GM18861 (cell line): ENCODE measurements at regions not wholly inside any gene's neighbourhood (a gene's known extent, or its start where the extent isn't known, plus 50 kb on each side); places are given as distances from the start of the nearest gene placed in this dataset.
A peak's percentile ranks its signal among the peaks of the same experiment; 100 is the strongest.

Experiments used
- ATAC-seq: cut with Tn5 transposase; IDR thresholded peaks from one replicate; pipeline ENCODE4 v1.9.1; 2021; ENCODE audit not compliant: unreplicated experiment

GRCh38 chr21:16169102-16169511 lies 439.3 kb downstream of the USP25 start:
- ATAC-seq, result no peak

GRCh38 chr21:16169779-16170178 lies 440.0 kb downstream of the USP25 start:
- no peak for ATAC-seq

- no peak for ATAC-seq
These were observed 446.8 kb downstream of the USP25 start for GRCh38 chr21:16176570-16176969.

GRCh38 chr21:16177532-16177931 lies 447.8 kb downstream of the USP25 start:
- no peak for ATAC-seq

- ATAC-seq, result no peak
These were observed 450.0 kb downstream of the USP25 start for GRCh38 chr21:16179773-16180172.

- no peak for ATAC-seq
These were observed 450.8 kb downstream of the USP25 start for GRCh38 chr21:16180614-16181013.

GRCh38 chr21:16181018-16181417 lies 451.2 kb downstream of the USP25 start:
- no peak for ATAC-seq

GRCh38 chr21:16185766-16186165 lies 456.0 kb downstream of the USP25 start:
- no peak for ATAC-seq

GRCh38 chr21:16186742-16187141 lies 457.0 kb downstream of the USP25 start:
- ATAC-seq, result no peak

GRCh38 chr21:16187603-16188301 lies 458.0 kb downstream of the USP25 start:
- no peak for ATAC-seq

- no peak for ATAC-seq
These were observed 463.1 kb downstream of the USP25 start for GRCh38 chr21:16192902-16193301.

GRCh38 chr21:16193496-16194094 lies 463.8 kb downstream of the USP25 start:
- ATAC-seq, result no peak

GRCh38 chr21:16194095-16194787 lies 464.5 kb downstream of the USP25 start:
- peak; percentile 63 for ATAC-seq

GRCh38 chr21:16194788-16195537 lies 465.2 kb downstream of the USP25 start:
- ATAC-seq, result no peak

- ATAC-seq, result no peak
These were observed 465.7 kb downstream of the USP25 start for GRCh38 chr21:16195538-16195910.

GRCh38 chr21:16196001-16196400 lies 466.2 kb downstream of the USP25 start:
- ATAC-seq, result no peak

GRCh38 chr21:16198546-16198945 lies 468.8 kb downstream of the USP25 start:
- ATAC-seq, result no peak

- no peak for ATAC-seq
These were observed 469.8 kb downstream of the USP25 start for GRCh38 chr21:16199539-16199938.

- no peak for ATAC-seq
These were observed 471.9 kb downstream of the USP25 start for GRCh38 chr21:16201718-16202117.

GRCh38 chr21:16205527-16205926 lies 475.7 kb downstream of the USP25 start:
- ATAC-seq, result no peak
